Activated naive CD4-positive, alpha-beta T cell treated with anti-CD3 and anti-CD28 coated beads, Interleukin-2, amount 50 U/mL, for 24 hours (primary cell): ENCODE measurements at regions not wholly inside any gene's neighbourhood (a gene's known extent, or its start where the extent isn't known, plus 50 kb on each side); places are given as distances from the start of the nearest gene placed in this dataset.

Experiments
- H3K27ac Mint-ChIP-seq: one replicate; pipeline ENCODE4 v1.8.0; 2021; ENCODE audit warnings: mild to moderate bottlenecking, mixed read lengths
- H3K27me3 Mint-ChIP-seq: one replicate; pipeline ENCODE4 v1.8.0; 2021; ENCODE audit warnings: mixed read lengths
- H3K36me3 Mint-ChIP-seq: one replicate; pipeline ENCODE4 v1.8.0; 2021; ENCODE audit warnings: mixed read lengths
- H3K4me1 Mint-ChIP-seq: one replicate; pipeline ENCODE4 v1.8.0; 2021; ENCODE audit warnings: mixed read lengths
- H3K4me3 Mint-ChIP-seq: one replicate; pipeline ENCODE4 v1.8.0; 2021; ENCODE audit warnings: mild to moderate bottlenecking, mixed read lengths
- H3K9me3 Mint-ChIP-seq: one replicate; pipeline ENCODE4 v1.8.0; 2021; ENCODE audit warnings: mixed read lengths

DNA sequence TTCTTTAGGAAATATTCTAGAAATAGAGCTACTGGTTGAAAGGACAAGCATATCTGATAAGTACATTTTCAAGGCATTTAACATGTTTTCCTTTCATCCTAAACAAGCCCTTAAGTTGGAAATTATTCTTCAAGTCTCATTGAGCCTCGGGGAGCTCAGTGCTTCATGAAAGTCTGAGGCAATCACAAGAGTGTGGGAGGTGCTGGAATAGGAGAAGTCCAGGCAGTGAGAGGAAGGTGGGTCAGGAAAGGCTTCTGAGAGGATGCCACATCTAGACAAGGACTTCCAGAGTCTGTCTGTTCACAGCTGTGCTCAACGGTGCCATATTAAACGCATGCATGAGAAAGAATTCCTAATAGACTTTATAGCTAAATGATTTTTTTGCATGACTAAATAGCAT is 69.8 kb downstream of the CD83 start:
- Mint-ChIP-seq H3K27ac (no peak overlapping the region), H3K27me3 (peaks cover 3% of the 10 kb centered on the region), H3K4me1 (no peaks in the 10 kb centered on the region), H3K9me3 (no peaks in the 10 kb centered on the region), H3K36me3 (peaks cover 2% of the 10 kb centered on the region), H3K4me3 (no peak overlapping the region)

DNA sequence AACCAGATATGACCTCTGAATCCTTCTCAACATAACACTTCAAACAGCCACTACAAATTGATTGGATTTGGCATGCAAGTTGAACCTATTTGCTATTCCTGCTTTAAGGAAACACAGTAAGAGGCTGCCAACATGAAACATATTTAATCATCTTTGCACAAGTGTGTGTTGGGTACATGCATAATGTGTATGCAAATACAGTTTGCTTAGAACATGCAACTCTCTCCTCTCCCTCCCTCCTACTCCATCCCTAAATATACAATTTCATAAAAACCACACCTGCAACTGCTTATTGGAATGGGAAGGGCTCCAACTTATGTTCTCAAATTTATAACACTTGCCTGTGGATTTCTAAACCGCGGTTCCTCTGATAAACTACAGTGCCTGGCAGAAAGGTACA is 71.5 kb downstream of the CD83 start:
- Mint-ChIP-seq H3K9me3 (no peaks in the 10 kb centered on the region), H3K4me3 (no peak overlapping the region), H3K27me3 (peaks cover 5% of the 10 kb centered on the region), H3K27ac (no peak overlapping the region), H3K4me1 (no peaks in the 10 kb centered on the region), H3K36me3 (peaks cover 2% of the 10 kb centered on the region)

DNA sequence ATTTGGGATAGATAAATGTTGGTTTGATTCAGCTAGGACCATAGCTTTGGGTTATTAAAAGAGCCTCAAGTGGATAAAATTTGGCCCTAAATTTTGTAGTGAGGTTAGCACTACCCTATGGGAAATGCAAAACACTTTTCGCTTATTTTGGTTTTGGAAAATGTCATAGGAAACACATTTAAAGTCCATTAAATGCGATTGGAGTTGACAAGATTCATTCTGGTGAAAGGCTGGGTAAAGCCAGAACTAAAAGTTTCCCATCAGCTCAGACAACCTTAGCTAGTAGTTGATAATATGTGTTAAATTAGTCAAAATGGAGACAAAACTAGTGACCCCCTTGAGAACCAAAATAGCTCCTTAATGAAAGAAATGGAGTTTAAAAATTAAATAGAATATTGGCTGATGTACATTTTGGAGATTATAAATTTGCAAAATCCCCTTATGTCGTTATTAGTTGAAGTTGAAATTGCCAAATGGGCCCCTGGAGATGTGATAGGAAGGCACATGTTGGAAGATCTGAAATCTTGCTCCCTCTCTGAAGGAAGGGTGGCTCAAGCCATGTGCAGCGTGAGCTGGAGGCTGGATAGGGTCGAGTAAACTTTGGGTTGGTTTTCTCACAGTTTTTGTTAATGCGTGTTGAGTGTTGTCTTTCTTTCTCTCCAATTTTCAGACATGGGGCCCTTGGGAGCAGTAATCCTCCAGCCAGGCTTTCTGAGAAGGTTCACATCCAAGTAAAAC is 72.8 kb downstream of the CD83 start:
- H3K36me3 Mint-ChIP-seq, result peaks cover under 1% of the 10 kb centered on the region
- H3K9me3 Mint-ChIP-seq, result no peaks in the 10 kb centered on the region
- no peak overlapping the region for H3K27ac Mint-ChIP-seq
- peaks cover 4% of the 10 kb centered on the region for H3K27me3 Mint-ChIP-seq
- H3K4me3 Mint-ChIP-seq, result no peak overlapping the region
- no peaks in the 10 kb centered on the region for H3K4me1 Mint-ChIP-seq

DNA sequence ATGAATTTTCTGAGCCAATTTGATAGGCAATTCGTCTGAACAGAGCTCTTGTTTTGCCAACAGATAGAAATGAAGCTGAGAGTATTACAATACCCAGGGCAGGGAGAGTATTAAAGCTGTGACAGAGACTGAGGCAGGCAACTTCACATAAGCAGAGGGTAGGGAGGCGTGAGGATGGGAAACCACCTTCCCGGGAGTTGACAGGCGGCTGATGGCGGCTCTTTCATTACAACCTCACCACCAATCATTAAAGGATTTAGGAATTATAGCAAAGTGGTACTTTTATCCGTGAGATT is 73.3 kb downstream of the CD83 start:
- H3K9me3 Mint-ChIP-seq, result no peaks in the 10 kb centered on the region
- H3K4me1 Mint-ChIP-seq, result no peaks in the 10 kb centered on the region
- H3K36me3 Mint-ChIP-seq, result no peaks in the 10 kb centered on the region
- H3K27me3 Mint-ChIP-seq, result peaks cover 4% of the 10 kb centered on the region
- no peak overlapping the region for H3K4me3 Mint-ChIP-seq
- no peak overlapping the region for H3K27ac Mint-ChIP-seq

DNA sequence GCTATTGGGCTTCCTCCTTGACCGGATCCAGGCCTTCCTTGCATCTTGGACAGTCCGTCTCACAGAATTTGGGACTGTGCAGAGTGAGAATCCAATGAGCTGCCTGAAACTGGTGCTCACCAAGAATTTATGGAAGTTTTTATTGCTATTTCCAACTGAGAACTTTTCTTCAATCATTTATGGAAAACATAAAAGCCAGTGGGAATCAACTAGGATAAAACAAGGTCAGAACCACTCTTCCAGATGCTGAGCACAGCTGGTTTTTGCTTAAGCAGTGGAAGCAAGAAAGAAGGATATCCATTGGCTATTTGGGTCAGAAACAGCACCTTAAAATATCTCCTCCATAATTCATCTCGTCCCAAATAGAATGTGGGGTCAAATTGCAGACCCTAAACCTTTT is 74.2 kb downstream of the CD83 start:
- Mint-ChIP-seq H3K36me3 (no peaks in the 10 kb centered on the region), H3K27ac (no peak overlapping the region), H3K4me3 (no peak overlapping the region), H3K9me3 (no peaks in the 10 kb centered on the region), H3K27me3 (peaks cover 4% of the 10 kb centered on the region), H3K4me1 (no peaks in the 10 kb centered on the region)

DNA sequence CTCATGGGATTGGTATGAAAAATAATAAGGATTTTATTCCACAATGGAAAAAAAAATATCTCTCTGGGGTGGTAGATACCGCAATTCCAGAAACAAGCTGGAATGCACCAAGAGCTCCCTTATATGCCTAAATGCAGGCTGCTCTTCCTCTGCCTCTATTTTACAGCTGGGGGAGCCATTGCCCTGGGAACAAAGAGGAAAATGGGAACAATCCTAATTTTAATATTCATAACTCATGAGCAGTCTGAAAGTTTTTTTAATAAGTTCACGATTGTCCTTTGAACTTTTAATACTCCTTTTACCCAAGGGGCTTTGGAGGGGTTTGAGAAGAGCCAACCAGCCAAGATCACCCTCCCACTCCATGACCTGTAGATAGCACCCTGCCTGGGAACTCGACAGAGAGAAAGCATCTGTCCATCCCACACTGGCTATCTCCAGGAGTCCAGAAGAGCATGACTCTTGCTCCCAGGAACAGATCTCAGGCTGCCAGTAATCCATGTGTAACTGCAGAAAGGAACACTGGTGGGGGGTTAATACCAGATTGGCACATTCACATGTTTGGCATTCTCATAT is 74.7 kb downstream of the CD83 start:
- Mint-ChIP-seq H3K27me3 (peaks cover 4% of the 10 kb centered on the region), H3K4me1 (no peaks in the 10 kb centered on the region), H3K9me3 (no peaks in the 10 kb centered on the region), H3K27ac (no peak overlapping the region), H3K4me3 (no peak overlapping the region), H3K36me3 (no peaks in the 10 kb centered on the region)

DNA sequence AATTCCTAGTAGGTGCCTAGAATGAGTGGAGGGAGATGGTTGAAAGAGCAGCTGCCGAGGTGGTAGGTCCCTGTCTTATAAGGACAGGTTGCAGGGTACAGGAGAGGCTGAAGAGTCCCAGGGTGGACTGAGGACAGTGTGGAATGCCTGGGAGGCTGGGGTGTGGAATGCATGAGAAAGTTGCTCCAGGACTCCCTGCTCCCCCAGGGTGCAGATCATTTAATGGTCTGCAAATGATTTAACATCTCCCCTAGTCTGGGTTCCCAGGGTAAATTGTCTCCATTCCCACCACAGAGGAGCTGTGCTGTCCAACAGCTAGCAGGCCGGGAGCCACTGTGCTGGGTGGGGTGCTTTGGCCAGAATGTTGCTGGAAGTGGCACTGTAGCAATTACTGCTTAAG is 76.0 kb downstream of the CD83 start:
- no peaks in the 10 kb centered on the region for H3K4me1 Mint-ChIP-seq
- H3K27me3 Mint-ChIP-seq, result peaks cover 4% of the 10 kb centered on the region
- no peak overlapping the region for H3K4me3 Mint-ChIP-seq
- no peaks in the 10 kb centered on the region for H3K36me3 Mint-ChIP-seq
- no peaks in the 10 kb centered on the region for H3K9me3 Mint-ChIP-seq
- H3K27ac Mint-ChIP-seq, result no peak overlapping the region

DNA sequence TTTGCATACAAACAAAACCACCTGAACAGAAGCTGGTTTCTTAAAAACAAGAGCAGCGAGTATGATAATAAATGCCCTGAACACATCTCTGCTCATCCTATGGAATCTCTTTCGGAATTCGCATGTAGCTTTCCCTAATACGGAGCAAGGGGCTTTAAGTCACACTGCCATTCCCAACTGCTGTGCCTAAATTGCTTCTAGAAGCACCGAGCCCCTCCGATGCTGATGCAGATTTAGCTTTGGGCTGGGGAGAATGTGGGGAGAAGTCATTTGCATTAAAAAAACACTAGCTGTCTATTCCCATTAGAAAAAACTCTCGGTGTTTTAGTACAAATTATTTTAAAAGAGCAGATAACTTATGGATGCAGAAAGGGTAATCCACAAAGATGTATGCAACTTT is 76.9 kb downstream of the CD83 start:
- H3K4me3 Mint-ChIP-seq, result no peak overlapping the region
- peaks cover 4% of the 10 kb centered on the region for H3K27me3 Mint-ChIP-seq
- no peak overlapping the region for H3K27ac Mint-ChIP-seq
- no peaks in the 10 kb centered on the region for H3K4me1 Mint-ChIP-seq
- no peaks in the 10 kb centered on the region for H3K9me3 Mint-ChIP-seq
- H3K36me3 Mint-ChIP-seq, result no peaks in the 10 kb centered on the region

DNA sequence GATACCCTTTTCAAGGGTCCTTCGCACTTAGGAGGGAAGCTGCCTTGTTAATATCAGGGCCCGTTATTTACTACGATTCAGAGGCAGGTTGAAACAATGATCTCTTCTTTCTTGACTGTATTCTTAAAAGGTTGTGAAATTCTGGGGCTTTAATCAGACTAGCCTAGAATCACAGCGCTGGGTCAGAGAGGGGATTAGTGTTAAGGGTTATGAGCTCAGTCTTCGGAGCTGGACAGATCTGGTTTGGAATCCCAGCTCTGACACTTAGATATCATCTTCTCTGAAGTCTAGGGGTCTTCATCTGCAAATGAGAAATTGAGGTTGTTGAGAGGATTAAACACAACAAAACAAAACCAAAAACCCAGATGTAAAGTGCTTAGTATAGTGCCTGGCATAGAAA is 77.4 kb downstream of the CD83 start:
- peaks cover 4% of the 10 kb centered on the region for H3K27me3 Mint-ChIP-seq
- H3K36me3 Mint-ChIP-seq, result no peaks in the 10 kb centered on the region
- H3K9me3 Mint-ChIP-seq, result no peaks in the 10 kb centered on the region

DNA sequence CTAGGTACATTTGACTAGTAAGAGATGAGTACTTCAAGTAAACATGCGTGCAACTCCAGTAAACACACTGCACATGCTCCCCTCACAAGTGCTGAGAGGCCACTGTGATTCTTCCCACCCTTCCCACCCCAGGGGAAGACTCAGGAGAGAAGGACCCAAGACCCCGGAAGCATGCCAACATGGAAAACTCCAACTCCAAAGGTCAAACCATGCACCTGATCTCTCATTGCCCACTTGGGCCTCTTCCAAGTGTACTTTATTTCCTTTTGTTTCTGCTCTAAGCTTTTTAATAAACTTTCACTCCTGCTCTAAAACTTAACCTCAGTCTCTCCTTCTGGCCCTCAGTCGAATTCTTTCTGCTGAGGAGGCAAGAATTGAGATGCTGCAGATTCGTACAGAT is 78.5 kb downstream of the CD83 start:
- Mint-ChIP-seq H3K4me3 (no peak overlapping the region), H3K27ac (no peak overlapping the region), H3K4me1 (no peaks in the 10 kb centered on the region), H3K36me3 (no peaks in the 10 kb centered on the region), H3K9me3 (no peaks in the 10 kb centered on the region), H3K27me3 (peaks cover 4% of the 10 kb centered on the region)

More for the DNA sequence above, 77.4 kb downstream of the CD83 start:
- H3K4me1 Mint-ChIP-seq, result no peaks in the 10 kb centered on the region
- no peak overlapping the region for H3K4me3 Mint-ChIP-seq
- H3K27ac Mint-ChIP-seq, result no peak overlapping the region

DNA sequence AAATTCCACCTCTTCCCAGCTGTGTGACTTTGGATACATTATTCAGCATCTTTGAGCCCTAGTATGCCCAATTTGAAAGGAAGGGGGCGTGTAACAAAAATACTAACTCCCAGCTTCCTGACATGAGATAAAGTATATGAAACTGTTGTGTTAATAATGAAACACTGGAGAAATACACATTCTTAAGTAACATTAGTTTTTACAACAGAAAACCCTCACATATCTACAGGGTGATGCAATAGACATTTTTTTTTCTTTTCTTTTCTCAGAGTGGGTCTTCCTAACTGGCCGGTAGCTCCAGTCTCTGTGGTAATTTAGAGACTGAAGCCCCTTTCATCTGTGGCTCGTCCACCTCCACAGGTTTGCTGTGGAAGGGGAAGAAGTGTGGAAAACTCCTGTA is 79.5 kb downstream of the CD83 start:
- no peak overlapping the region for H3K27ac Mint-ChIP-seq
- peaks cover 4% of the 10 kb centered on the region for H3K27me3 Mint-ChIP-seq
- no peaks in the 10 kb centered on the region for H3K36me3 Mint-ChIP-seq
- H3K4me1 Mint-ChIP-seq, result no peaks in the 10 kb centered on the region
- no peaks in the 10 kb centered on the region for H3K9me3 Mint-ChIP-seq
- H3K4me3 Mint-ChIP-seq, result no peak overlapping the region

DNA sequence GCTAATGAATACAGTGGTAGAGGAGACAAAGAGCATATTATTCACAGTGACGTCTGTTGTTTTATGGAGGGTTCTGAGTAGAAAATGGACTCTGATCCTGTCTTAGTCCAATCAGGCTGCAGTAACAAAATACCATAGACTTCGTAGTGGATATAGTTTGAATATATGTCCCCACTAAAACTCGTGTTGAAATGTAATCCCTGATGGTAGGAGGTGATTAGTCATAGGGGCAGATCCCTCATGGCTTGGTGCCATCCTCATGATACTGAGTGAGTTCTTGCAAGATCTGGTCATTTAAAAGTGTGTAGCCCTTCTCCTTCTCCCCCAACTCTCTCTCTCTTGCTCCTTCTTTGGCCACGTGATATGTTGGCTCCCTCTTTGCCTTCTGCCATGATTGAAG is 82.5 kb downstream of the CD83 start:
- no peaks in the 10 kb centered on the region for H3K36me3 Mint-ChIP-seq
- H3K9me3 Mint-ChIP-seq, result no peaks in the 10 kb centered on the region
- H3K27me3 Mint-ChIP-seq, result no peaks in the 10 kb centered on the region
- no peaks in the 10 kb centered on the region for H3K4me1 Mint-ChIP-seq
- no peak overlapping the region for H3K27ac Mint-ChIP-seq
- H3K4me3 Mint-ChIP-seq, result no peak overlapping the region

DNA sequence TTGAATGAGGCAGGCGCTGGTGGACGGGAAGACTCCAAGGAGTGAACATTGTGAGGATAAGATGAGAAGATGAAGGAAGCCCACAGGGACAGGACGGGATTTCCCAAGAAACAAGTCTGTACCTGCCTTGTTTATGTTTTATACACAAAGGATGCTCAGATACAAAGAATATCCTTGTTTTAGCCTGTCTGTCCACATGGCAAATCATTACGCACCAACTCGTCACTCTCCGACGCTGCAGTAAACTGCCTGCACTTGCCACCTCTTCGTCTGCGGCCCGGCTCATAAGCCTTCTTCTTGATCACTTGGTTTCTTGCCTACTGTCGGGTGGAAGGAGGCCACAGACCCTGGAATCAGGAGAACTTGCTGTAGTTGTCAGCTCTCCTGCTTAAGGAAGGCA is 85.4 kb downstream of the CD83 start:
- Mint-ChIP-seq H3K36me3 (no peaks in the 10 kb centered on the region), H3K27ac (peak overlapping the region; percentile 19), H3K4me3 (no peak overlapping the region), H3K9me3 (no peaks in the 10 kb centered on the region), H3K4me1 (no peaks in the 10 kb centered on the region), H3K27me3 (no peaks in the 10 kb centered on the region)

DNA sequence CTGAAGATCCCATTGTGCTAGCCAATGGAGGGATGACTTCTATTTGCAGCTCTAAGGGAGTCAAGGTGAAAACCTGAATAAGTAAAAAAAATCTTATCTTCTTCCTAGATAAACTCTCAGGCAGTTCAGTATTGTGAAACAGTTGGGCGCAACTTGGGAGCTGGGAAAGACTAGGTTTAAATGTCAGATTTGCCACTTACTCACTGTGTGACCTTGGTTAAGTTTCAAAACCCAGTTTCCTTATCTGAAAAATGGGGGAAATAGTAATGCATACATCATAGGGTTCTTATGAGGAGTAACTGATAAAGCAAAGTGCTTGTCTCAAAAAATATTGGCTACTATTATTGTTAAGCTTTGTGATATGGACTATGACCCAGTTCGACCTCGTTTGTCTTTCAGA is 88.8 kb downstream of the CD83 start:
- H3K9me3 Mint-ChIP-seq, result no peaks in the 10 kb centered on the region
- H3K4me1 Mint-ChIP-seq, result peaks cover 7% of the 10 kb centered on the region
- no peaks in the 10 kb centered on the region for H3K27me3 Mint-ChIP-seq
- no peaks in the 10 kb centered on the region for H3K36me3 Mint-ChIP-seq
- H3K27ac Mint-ChIP-seq, result no peak overlapping the region
- H3K4me3 Mint-ChIP-seq, result no peak overlapping the region

DNA sequence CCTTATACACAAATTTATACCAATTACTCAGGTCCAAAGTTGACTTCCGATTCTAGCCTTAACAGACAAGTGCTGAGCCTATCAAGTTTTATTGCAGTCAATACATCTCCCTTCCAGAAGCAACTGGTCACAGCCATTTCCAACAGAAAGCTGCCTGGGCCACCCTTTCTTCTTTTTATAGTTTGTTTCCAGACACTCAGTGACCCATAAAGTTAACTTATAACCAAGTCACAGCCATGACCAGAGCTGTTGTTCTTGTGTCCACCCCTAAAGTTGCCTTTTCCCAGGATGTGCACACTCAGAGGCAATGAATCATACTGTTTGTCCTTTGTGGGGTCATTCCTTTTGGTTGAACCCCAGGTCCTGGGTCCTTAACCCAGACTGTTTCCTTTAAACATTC is 89.9 kb downstream of the CD83 start:
- Mint-ChIP-seq H3K27ac (no peak overlapping the region), H3K36me3 (no peaks in the 10 kb centered on the region), H3K4me1 (peaks cover 16% of the 10 kb centered on the region), H3K27me3 (no peaks in the 10 kb centered on the region), H3K9me3 (no peaks in the 10 kb centered on the region), H3K4me3 (no peak overlapping the region)

DNA sequence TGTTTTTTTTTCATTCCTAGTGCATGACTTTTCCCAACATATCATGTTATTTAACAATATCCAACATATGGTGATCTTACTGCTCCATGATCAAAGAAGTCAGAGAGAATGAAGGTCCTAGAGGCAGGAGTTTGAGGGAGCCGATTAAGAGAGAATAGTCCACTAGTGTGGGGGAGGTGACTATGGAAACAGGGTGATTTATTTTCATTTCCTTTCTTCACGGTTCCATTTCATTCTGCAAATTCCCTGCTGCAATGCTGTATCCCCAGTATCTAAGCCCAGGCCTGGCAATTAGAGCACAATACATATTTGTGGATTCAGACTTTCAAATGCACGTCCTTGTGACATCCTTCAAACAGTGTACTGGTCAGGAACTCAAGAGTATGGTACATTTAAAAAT is 91.4 kb downstream of the CD83 start:
- Mint-ChIP-seq H3K27me3 (no peaks in the 10 kb centered on the region), H3K4me1 (peaks cover 16% of the 10 kb centered on the region), H3K27ac (no peak overlapping the region), H3K4me3 (no peak overlapping the region), H3K36me3 (no peaks in the 10 kb centered on the region), H3K9me3 (no peaks in the 10 kb centered on the region)

DNA sequence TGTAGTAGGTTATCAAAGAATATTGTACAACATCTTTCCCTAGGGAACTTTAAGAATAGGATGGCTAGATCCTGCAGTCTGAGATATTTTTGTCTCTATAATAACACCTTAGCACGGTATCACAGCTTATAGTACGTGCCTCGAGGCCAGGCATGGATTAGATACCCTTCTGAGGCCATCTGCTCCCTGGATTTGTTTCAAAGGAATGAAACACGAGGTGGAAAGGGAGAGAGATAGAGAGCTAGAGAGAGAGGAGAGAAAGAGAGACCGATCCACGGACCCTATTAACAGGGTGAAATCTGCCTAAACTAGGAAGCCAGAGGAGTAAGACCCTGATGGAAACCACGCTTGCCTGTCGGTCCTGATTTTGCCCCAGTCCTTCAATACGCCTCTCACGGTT is 92.5 kb downstream of the CD83 start:
- no peaks in the 10 kb centered on the region for H3K27me3 Mint-ChIP-seq
- peak overlapping the region; percentile 59 for H3K27ac Mint-ChIP-seq
- no peaks in the 10 kb centered on the region for H3K9me3 Mint-ChIP-seq
- H3K36me3 Mint-ChIP-seq, result no peaks in the 10 kb centered on the region
- peaks cover 16% of the 10 kb centered on the region for H3K4me1 Mint-ChIP-seq
- peak overlapping the region; percentile 79 for H3K4me3 Mint-ChIP-seq
